Muscle of leg (tissue), 3 donors: ENCODE measurements at regions not wholly inside any gene's neighbourhood (a gene's known extent, or its start where the extent isn't known, plus 50 kb on each side); places are given as distances from the start of the nearest gene placed in this dataset.
"Not testable (repeated sequence)": the region's sequence is repeated elsewhere in the genome, so short reads cannot be mapped to it uniquely, and the experiment has no call there.

Experiments used
- DNase-seq: peaks from one replicate; pipeline ENCODE4 v3.0.0; 2013
- H3K27ac ChIP-seq: one replicate; pipeline ENCODE4 v1.5.1; 2013; ENCODE audit warnings: mild to moderate bottlenecking, low read length, control low read depth
- H3K27me3 ChIP-seq: one replicate; pipeline ENCODE4 v1.6.1; 2013; ENCODE audit warnings: low read length; ENCODE audit not compliant: control insufficient read depth, insufficient read depth
- H3K36me3 ChIP-seq: one replicate; pipeline ENCODE4 v1.6.1; 2013; ENCODE audit warnings: low read length; ENCODE audit not compliant: control insufficient read depth, insufficient read depth
- H3K4me1 ChIP-seq: one replicate; pipeline ENCODE4 v1.6.1; 2013; ENCODE audit warnings: low read length; ENCODE audit not compliant: control insufficient read depth, insufficient read depth
- H3K4me3 ChIP-seq: one replicate; pipeline ENCODE4 v1.5.1; 2013; ENCODE audit warnings: low read length, control low read depth
- H3K9me3 ChIP-seq: replicated peaks from 2 replicates; pipeline ENCODE4 v1.6.1; 2013; ENCODE audit warnings: low read depth, low read length; ENCODE audit not compliant: control insufficient read depth
- WGBS: methylation state at CpG from one replicate; pipeline ENCODE4 v1.1.5; 2013; ENCODE audit warnings: missing lambda C conversion rate; ENCODE audit not compliant: insufficient coverage; 5-methylcytosine and 5-hydroxymethylcytosine counted together

GRCh38 chr9:65421486-65421885, 136.5 kb upstream of the FOXD4L5 start:
- H3K27me3 ChIP-seq, H3K9me3 ChIP-seq, H3K36me3 ChIP-seq, H3K4me1 ChIP-seq, DNase-seq, H3K27ac ChIP-seq, H3K4me3 ChIP-seq: not testable (repeated sequence)
- WGBS = 65% methylated on average over 2 of the region's 2 CpGs

- Histone ChIP-seq H3K27me3 (no peaks in the 10 kb centered on the region), H3K4me3 (no peak overlapping the region), H3K27ac (no peak overlapping the region), H3K9me3 (peaks cover 3% of the 10 kb centered on the region), H3K36me3 (no peaks in the 10 kb centered on the region), H3K4me1 (no peaks in the 10 kb centered on the region)
- WGBS = no CpG with 5 or more reads among the region's 5 CpGs
- no peak for DNase-seq
Measured at GRCh38 chr9:65420771-65421170, 135.8 kb upstream of the FOXD4L5 start.

- H3K9me3 ChIP-seq, H3K4me1 ChIP-seq, H3K27ac ChIP-seq, H3K36me3 ChIP-seq, H3K27me3 ChIP-seq, H3K4me3 ChIP-seq, DNase-seq: not testable (repeated sequence)
- 50% methylated on average over 2 of the region's 4 CpGs for WGBS
Measured at GRCh38 chr9:65418966-65419365, 134.0 kb upstream of the FOXD4L5 start.

GRCh38 chr9:65416948-65417347, 131.9 kb upstream of the FOXD4L5 start:
- DNase-seq, H3K27me3 ChIP-seq, H3K4me1 ChIP-seq, H3K4me3 ChIP-seq, H3K27ac ChIP-seq, H3K36me3 ChIP-seq: not testable (repeated sequence)
- H3K9me3 ChIP-seq = peaks cover 12% of the 10 kb centered on the region
- WGBS = 0% methylated on average over 1 of the region's 7 CpGs

- DNase-seq, H3K4me1 ChIP-seq, H3K27me3 ChIP-seq, H3K27ac ChIP-seq, H3K4me3 ChIP-seq, H3K36me3 ChIP-seq: not testable (repeated sequence)
- peaks cover 33% of the 10 kb centered on the region for H3K9me3 ChIP-seq
- WGBS = 63% methylated on average over 1 of the region's 4 CpGs
Measured at GRCh38 chr9:65414249-65414648, 129.2 kb upstream of the FOXD4L5 start.

- peaks cover 34% of the 10 kb centered on the region for H3K9me3 ChIP-seq
- not testable (repeated sequence) for DNase-seq, H3K4me3 ChIP-seq, H3K4me1 ChIP-seq, H3K36me3 ChIP-seq, H3K27me3 ChIP-seq, H3K27ac ChIP-seq
- WGBS = 63% methylated on average over 1 of the region's 5 CpGs
Measured at GRCh38 chr9:65413371-65413770, 128.4 kb upstream of the FOXD4L5 start.

- no peaks in the 10 kb centered on the region for H3K4me1 ChIP-seq
- DNase-seq = no peak
- H3K27ac ChIP-seq = no peak overlapping the region
- no peaks in the 10 kb centered on the region for H3K36me3 ChIP-seq
- WGBS = 80% methylated on average over 1 of the region's 8 CpGs
- H3K9me3 ChIP-seq = peaks cover 37% of the 10 kb centered on the region
- H3K4me3 ChIP-seq = no peak overlapping the region
- no peaks in the 10 kb centered on the region for H3K27me3 ChIP-seq
Measured at GRCh38 chr9:65411901-65412300, 126.9 kb upstream of the FOXD4L5 start.

GRCh38 chr9:65411336-65411735, 126.3 kb upstream of the FOXD4L5 start:
- H3K36me3 ChIP-seq = no peaks in the 10 kb centered on the region
- H3K4me3 ChIP-seq = no peak overlapping the region
- H3K27me3 ChIP-seq = no peaks in the 10 kb centered on the region
- WGBS = 85% methylated on average over 8 of the region's 9 CpGs
- H3K4me1 ChIP-seq = no peaks in the 10 kb centered on the region
- no peak for DNase-seq
- peaks cover 37% of the 10 kb centered on the region for H3K9me3 ChIP-seq
- H3K27ac ChIP-seq = no peak overlapping the region

- Histone ChIP-seq H3K27me3 (no peaks in the 10 kb centered on the region), H3K9me3 (peaks cover 40% of the 10 kb centered on the region), H3K4me1 (no peaks in the 10 kb centered on the region), H3K27ac (no peak overlapping the region), H3K4me3 (no peak overlapping the region), H3K36me3 (no peaks in the 10 kb centered on the region)
- 82% methylated on average over 11 of the region's 14 CpGs for WGBS
- no peak for DNase-seq
Measured at GRCh38 chr9:65410926-65411325, 125.9 kb upstream of the FOXD4L5 start.

- Histone ChIP-seq H3K4me3 (no peak overlapping the region), H3K36me3 (no peaks in the 10 kb centered on the region), H3K4me1 (no peaks in the 10 kb centered on the region), H3K27me3 (no peaks in the 10 kb centered on the region), H3K27ac (no peak overlapping the region), H3K9me3 (peaks cover 43% of the 10 kb centered on the region)
- 72% methylated on average over 13 of the region's 14 CpGs for WGBS
- no peak for DNase-seq
Measured at GRCh38 chr9:65409471-65409980, 124.5 kb upstream of the FOXD4L5 start.

GRCh38 chr9:65408806-65409205, 123.8 kb upstream of the FOXD4L5 start:
- H3K4me3 ChIP-seq, H3K4me1 ChIP-seq, H3K27me3 ChIP-seq, H3K27ac ChIP-seq, H3K36me3 ChIP-seq, DNase-seq: not testable (repeated sequence)
- 88% methylated on average over 9 of the region's 14 CpGs for WGBS
- peaks cover 43% of the 10 kb centered on the region for H3K9me3 ChIP-seq
